NCI-H146 treated with DMSO at 0.1 percent for 48 hours (cell line): ENCODE measurements at regions not wholly inside any gene's neighbourhood (a gene's known extent, or its start where the extent isn't known, plus 50 kb on each side); places are given as distances from the start of the nearest gene placed in this dataset.
A peak's percentile ranks its signal among the peaks of the same experiment; 100 is the strongest.

Experiments
- DNase-seq: peaks from one replicate; lab custom pipeline; 2025; ENCODE audit not compliant: unreplicated experiment; lab: John Stamatoyannopoulos, UW

GRCh38 chr1:90650401-90650800, 66.7 kb downstream of the BARHL2 start:
- DNase-seq: no peak

- DNase-seq: no peak
Measured at GRCh38 chr1:90640325-90640724, 76.8 kb downstream of the BARHL2 start.

GRCh38 chr1:90622666-90623065, 94.4 kb downstream of the BARHL2 start:
- DNase-seq: no peak

- DNase-seq: no peak
Measured at GRCh38 chr1:90621986-90622385, 95.1 kb downstream of the BARHL2 start.

- DNase-seq: peak; percentile 2
Measured at GRCh38 chr1:90616395-90616794, 100.7 kb downstream of the BARHL2 start.

GRCh38 chr1:90614872-90615271, 102.2 kb downstream of the BARHL2 start:
- DNase-seq: no peak

- peak; percentile 59 for DNase-seq
Measured at GRCh38 chr1:90613371-90613770, 103.7 kb downstream of the BARHL2 start.

GRCh38 chr1:90612033-90612432, 105.1 kb downstream of the BARHL2 start:
- DNase-seq: no peak

GRCh38 chr1:90607736-90608135, 109.4 kb downstream of the BARHL2 start:
- no peak for DNase-seq

GRCh38 chr1:90605070-90605469, 112.0 kb downstream of the BARHL2 start:
- DNase-seq: no peak

GRCh38 chr1:90593312-90593711, 123.8 kb downstream of the BARHL2 start:
- DNase-seq: no peak

- DNase-seq: no peak
Measured at GRCh38 chr1:90591970-90592356, 125.1 kb downstream of the BARHL2 start.

- no peak for DNase-seq
Measured at GRCh38 chr1:90591355-90591969, 125.6 kb downstream of the BARHL2 start.

GRCh38 chr1:90580176-90580575, 136.9 kb downstream of the BARHL2 start:
- no peak for DNase-seq

GRCh38 chr1:90579212-90579802, 137.8 kb downstream of the BARHL2 start:
- peak; percentile 63 for DNase-seq

GRCh38 chr1:90574692-90575370, 142.3 kb downstream of the BARHL2 start:
- DNase-seq: no peak

GRCh38 chr1:90573736-90574135, 143.4 kb downstream of the BARHL2 start:
- no peak for DNase-seq

GRCh38 chr1:90572446-90572845, 144.7 kb downstream of the BARHL2 start:
- DNase-seq: no peak

GRCh38 chr1:90568436-90568835, 148.7 kb downstream of the BARHL2 start:
- no peak for DNase-seq

- DNase-seq: no peak
Measured at GRCh38 chr1:90564164-90564563, 152.9 kb downstream of the BARHL2 start.

- no peak for DNase-seq
Measured at GRCh38 chr1:90562892-90563291, 154.2 kb downstream of the BARHL2 start.

- no peak for DNase-seq
Measured at GRCh38 chr1:90561911-90562310, 155.2 kb downstream of the BARHL2 start.
